HG03469 (cell line): ENCODE measurements at regions not wholly inside any gene's neighbourhood (a gene's known extent, or its start where the extent isn't known, plus 50 kb on each side); places are given as distances from the start of the nearest gene placed in this dataset.
"Not testable (repeated sequence)": the region's sequence is repeated elsewhere in the genome, so short reads cannot be mapped to it uniquely, and the experiment has no call there.

ENCODE experiments used
- ATAC-seq: cut with Tn5 transposase; IDR thresholded peaks from one replicate; pipeline ENCODE4 v1.9.1; 2021; ENCODE audit warnings: mild to moderate bottlenecking, moderate library complexity, moderate number of reproducible peaks; ENCODE audit not compliant: unreplicated experiment

- ATAC-seq = no peak
These were observed 307.2 kb downstream of the MYCN start for GRCh38 chr2:16247326-16248122.

- no peak for ATAC-seq
These were observed 306.6 kb downstream of the MYCN start for GRCh38 chr2:16246911-16247310.

- ATAC-seq = no peak
These were observed 306.0 kb downstream of the MYCN start for GRCh38 chr2:16246281-16246850.

- ATAC-seq = no peak
These were observed 305.2 kb downstream of the MYCN start for GRCh38 chr2:16245481-16246054.

GRCh38 chr2:16244966-16245320, 304.6 kb downstream of the MYCN start:
- ATAC-seq = no peak

- no peak for ATAC-seq
These were observed 304.0 kb downstream of the MYCN start for GRCh38 chr2:16244153-16244965.

GRCh38 chr2:16243411-16243996, 303.2 kb downstream of the MYCN start:
- ATAC-seq = no peak

- ATAC-seq = no peak
These were observed 302.6 kb downstream of the MYCN start for GRCh38 chr2:16242906-16243305.

- no peak for ATAC-seq
These were observed 301.1 kb downstream of the MYCN start for GRCh38 chr2:16241166-16242160.

- ATAC-seq = no peak
These were observed 300.1 kb downstream of the MYCN start for GRCh38 chr2:16240402-16240801.

GRCh38 chr2:16239296-16239850, 299.0 kb downstream of the MYCN start:
- ATAC-seq = no peak

- ATAC-seq = no peak
These were observed 298.4 kb downstream of the MYCN start for GRCh38 chr2:16238786-16239185.

- no peak for ATAC-seq
These were observed 297.8 kb downstream of the MYCN start for GRCh38 chr2:16238001-16238761.

- no peak for ATAC-seq
These were observed 295.4 kb downstream of the MYCN start for GRCh38 chr2:16235747-16236146.

- ATAC-seq = not testable (repeated sequence)
These were observed 294.9 kb downstream of the MYCN start for GRCh38 chr2:16235291-16235690.

- ATAC-seq = no peak
These were observed 288.6 kb downstream of the MYCN start for GRCh38 chr2:16228951-16229350.

GRCh38 chr2:16228471-16228870, 288.1 kb downstream of the MYCN start:
- ATAC-seq = no peak

- ATAC-seq = no peak
These were observed 287.6 kb downstream of the MYCN start for GRCh38 chr2:16227811-16228462.
